ENCODE measurements at regions not wholly inside any gene's neighbourhood (a gene's known extent, or its start where the extent isn't known, plus 50 kb on each side); places are given as distances from the start of the nearest gene placed in this dataset.
A peak's percentile ranks its signal among the peaks of the same experiment; 100 is the strongest.

GRCh38 chr11:104725796-104726408, 172.4 kb downstream of the CASP12 start:
- Histone ChIP-seq H3K4me1 (ENCODE audit: low read depth) (no peaks in the 10 kb centered on the region), H3K36me3 (ENCODE audit: low read depth) (no peaks in the 10 kb centered on the region), H3K9me3 (no peaks in the 10 kb centered on the region), H3K4me3 (no peak overlapping the region)
- intact Hi-C loops (cut with DNase I, micrococcal nuclease): no loop called here
- no peak for TF ChIP-seq CTCF (IDR thresholded peaks at IDR 0.05)
- ATAC-seq: no peak
- DNase-seq: no peak

DNA sequence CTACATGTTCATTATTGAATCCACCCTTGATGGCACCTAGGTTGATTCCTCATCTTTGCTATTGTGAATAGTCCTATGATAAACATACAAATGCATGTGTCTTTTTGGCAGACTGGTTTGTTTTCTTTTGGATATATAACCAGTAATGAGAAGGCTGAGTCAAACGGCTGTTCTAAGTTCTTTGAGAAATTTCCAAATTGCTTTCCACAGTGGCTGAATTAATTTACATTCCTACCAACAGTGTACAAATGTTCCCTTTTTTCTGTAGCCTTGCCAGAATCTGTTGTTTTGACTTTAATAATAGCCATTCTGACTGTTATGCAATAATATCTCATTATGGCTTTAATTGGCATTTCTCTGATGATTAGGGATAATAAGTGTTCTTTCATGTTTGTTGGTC, 184.9 kb downstream of the CASP12 start:
- no peaks in the 10 kb centered on the region for H3K9me3 ChIP-seq
- ATAC-seq: no peak
- DNase-seq: no peak
- H3K4me1 ChIP-seq (ENCODE audit: low read depth): no peaks in the 10 kb centered on the region
- H3K36me3 ChIP-seq (ENCODE audit: low read depth): no peaks in the 10 kb centered on the region
- H3K4me3 ChIP-seq: no peak overlapping the region
- intact Hi-C loops (cut with DNase I, micrococcal nuclease): no loop called here
- no peak for TF ChIP-seq CTCF (IDR thresholded peaks at IDR 0.05)

- DNase-seq: peak in 1 of 3 donors; percentile 54
- H3K4me3 ChIP-seq: no peak overlapping the region
- no peak for TF ChIP-seq CTCF (IDR thresholded peaks at IDR 0.05)
- no peaks in the 10 kb centered on the region for H3K4me1 ChIP-seq (ENCODE audit: low read depth)
- intact Hi-C loops (cut with DNase I, micrococcal nuclease): no loop called here
- H3K36me3 ChIP-seq (ENCODE audit: low read depth): no peaks in the 10 kb centered on the region
- H3K9me3 ChIP-seq: no peaks in the 10 kb centered on the region
- peak; percentile 96 for ATAC-seq
Measured at GRCh38 chr11:104705490-104706190, 192.6 kb downstream of the CASP12 start.

DNA sequence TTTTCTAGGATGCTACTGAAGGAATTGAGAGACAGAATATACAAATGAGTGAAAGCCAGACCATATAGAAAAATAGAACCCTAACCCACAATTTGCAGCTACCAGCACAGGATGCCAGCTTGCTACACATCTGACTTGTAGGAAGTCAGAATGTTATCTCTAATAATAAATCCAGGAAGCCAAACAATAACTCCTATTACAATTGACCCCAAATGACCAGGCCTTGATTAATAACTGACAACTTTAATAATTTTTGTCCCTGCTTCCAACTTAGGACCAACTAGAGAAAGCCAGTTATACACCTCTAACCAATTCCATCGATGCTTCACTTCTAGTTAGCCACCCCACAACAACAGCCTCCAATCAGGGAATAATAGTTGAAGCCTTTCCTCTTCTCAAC, 193.4 kb downstream of the CASP12 start:
- DNase-seq (no peak), ATAC-seq (no peak)
- H3K36me3 ChIP-seq (ENCODE audit: low read depth): no peaks in the 10 kb centered on the region
- intact Hi-C loops (cut with DNase I, micrococcal nuclease): no loop called here
- no peak overlapping the region for H3K4me3 ChIP-seq
- no peak for TF ChIP-seq CTCF (IDR thresholded peaks at IDR 0.05)
- H3K4me1 ChIP-seq (ENCODE audit: low read depth): no peaks in the 10 kb centered on the region
- H3K9me3 ChIP-seq: no peaks in the 10 kb centered on the region

GRCh38 chr11:104704146-104704830, 194.0 kb downstream of the CASP12 start:
- intact Hi-C loops (cut with DNase I, micrococcal nuclease): no loop called here
- DNase-seq: no peak
- TF ChIP-seq CTCF (IDR thresholded peaks at IDR 0.05): no peak

More at GRCh38 chr11:104704146-104704830, 194.0 kb downstream of the CASP12 start:
- no peak for ATAC-seq
- H3K4me1 ChIP-seq (ENCODE audit: low read depth): no peaks in the 10 kb centered on the region
- H3K4me3 ChIP-seq: no peak overlapping the region
- no peaks in the 10 kb centered on the region for H3K9me3 ChIP-seq
- no peaks in the 10 kb centered on the region for H3K36me3 ChIP-seq (ENCODE audit: low read depth)

Data from mucosa of descending colon (tissue), 3 donors.